Nephron (organoid): ENCODE measurements at regions not wholly inside any gene's neighbourhood (a gene's known extent, or its start where the extent isn't known, plus 50 kb on each side); places are given as distances from the start of the nearest gene placed in this dataset.

Source experiments
- H3K27ac Mint-ChIP-seq, 3 experiments: 2 replicates each; pipeline ENCODE4 v1.8.0; 2020; ENCODE audit warnings: mixed read lengths in 3 of 3, mild to moderate bottlenecking in 2 of 3, moderate library complexity in 1 of 3
- H3K27me3 Mint-ChIP-seq: 2 replicates; pipeline ENCODE4 v1.8.0; 2021; ENCODE audit warnings: low read depth, mild to moderate bottlenecking, moderate library complexity, mixed read lengths
- H3K36me3 Mint-ChIP-seq: 2 replicates; pipeline ENCODE4 v1.8.0; 2020; ENCODE audit warnings: low read depth, mixed read lengths
- H3K4me1 Mint-ChIP-seq: 2 replicates; pipeline ENCODE4 v1.8.0; 2020; ENCODE audit warnings: mixed read lengths
- H3K4me3 Mint-ChIP-seq, 3 experiments: 2 replicates each; pipeline ENCODE4 v1.8.0; 2020; ENCODE audit warnings: mild to moderate bottlenecking in 3 of 3, mixed read lengths in 3 of 3, moderate library complexity in 2 of 3
- H3K9me3 Mint-ChIP-seq: 2 replicates; pipeline ENCODE4 v1.8.0; 2020; ENCODE audit warnings: mixed read lengths
- CTCF ChIP-seq, 3 experiments: fragments of 200-600 bp; sonication (generic); IDR thresholded peaks; one replicate each; pipeline ENCODE4 v1.5.0; 2021; ENCODE audit warnings: antibody characterized with exemption in 3 of 3; ENCODE audit not compliant: unreplicated experiment in 3 of 3

GRCh38 chr2:118772487-118773200 is 74.8 kb downstream of the EN1 start:
- TF ChIP-seq CTCF (IDR thresholded peaks at IDR 0.05; ENCODE audit: unreplicated experiment in 3 of 3) = no peak
- Mint-ChIP-seq H3K4me3 (peak overlapping the region in 2 of 3 experiments; percentile 9), H3K9me3 (no peaks in the 10 kb centered on the region), H3K27ac (no peak overlapping the region), H3K36me3 (no peaks in the 10 kb centered on the region), H3K4me1 (peaks cover 15% of the 10 kb centered on the region), H3K27me3 (peaks cover 69% of the 10 kb centered on the region)

GRCh38 chr2:118769707-118770400 is 77.6 kb downstream of the EN1 start:
- Mint-ChIP-seq H3K9me3 (no peaks in the 10 kb centered on the region), H3K4me3 (no peak overlapping the region), H3K27ac (no peak overlapping the region), H3K27me3 (peaks cover 63% of the 10 kb centered on the region), H3K4me1 (peaks cover 22% of the 10 kb centered on the region), H3K36me3 (no peaks in the 10 kb centered on the region)
- no peak for TF ChIP-seq CTCF (IDR thresholded peaks at IDR 0.05; ENCODE audit: unreplicated experiment in 3 of 3)

GRCh38 chr2:118766871-118767270 is 80.6 kb downstream of the EN1 start:
- H3K27me3 Mint-ChIP-seq = peaks cover 62% of the 10 kb centered on the region
- H3K9me3 Mint-ChIP-seq = no peaks in the 10 kb centered on the region
- no peak overlapping the region for H3K4me3 Mint-ChIP-seq
- TF ChIP-seq CTCF (IDR thresholded peaks at IDR 0.05; ENCODE audit: unreplicated experiment in 3 of 3) = no peak
- no peaks in the 10 kb centered on the region for H3K36me3 Mint-ChIP-seq
- no peak overlapping the region for H3K27ac Mint-ChIP-seq
- H3K4me1 Mint-ChIP-seq = peaks cover 21% of the 10 kb centered on the region

GRCh38 chr2:118764855-118765254 is 82.6 kb downstream of the EN1 start:
- Mint-ChIP-seq H3K36me3 (no peaks in the 10 kb centered on the region), H3K27me3 (peaks cover 51% of the 10 kb centered on the region), H3K4me1 (peaks cover 21% of the 10 kb centered on the region), H3K4me3 (no peak overlapping the region), H3K9me3 (no peaks in the 10 kb centered on the region), H3K27ac (no peak overlapping the region)
- TF ChIP-seq CTCF (IDR thresholded peaks at IDR 0.05; ENCODE audit: unreplicated experiment in 3 of 3) = no peak

GRCh38 chr2:118763797-118764196 is 83.7 kb downstream of the EN1 start:
- peaks cover 4% of the 10 kb centered on the region for H3K9me3 Mint-ChIP-seq
- no peaks in the 10 kb centered on the region for H3K36me3 Mint-ChIP-seq
- peaks cover 20% of the 10 kb centered on the region for H3K4me1 Mint-ChIP-seq
- H3K27ac Mint-ChIP-seq = no peak overlapping the region
- H3K27me3 Mint-ChIP-seq = peaks cover 53% of the 10 kb centered on the region
- TF ChIP-seq CTCF (IDR thresholded peaks at IDR 0.05; ENCODE audit: unreplicated experiment in 3 of 3) = no peak
- H3K4me3 Mint-ChIP-seq = no peak overlapping the region
